K562 (cell line): ENCODE measurements at regions not wholly inside any gene's neighbourhood (a gene's known extent, or its start where the extent isn't known, plus 50 kb on each side); places are given as distances from the start of the nearest gene placed in this dataset.

ENCODE experiments used
- ATAC-seq: fragments of 200-7000 bp; cut with Tn5 transposase; 3 replicates; pipeline ENCODE4 v1.9.1; 2020; ENCODE audit warnings: moderate library complexity
- BruUV-seq: library from RNA; stranded (reverse); fragments of 400-500 nt; replicated peaks from 2 replicates; lab custom pipeline; 2021; lab: Mats Ljungman, UMichigan
- CTCF ChIA-PET: fragments of 300-600 bp; formaldehyde crosslinking; extraction: SDS; loops from one replicate; lab custom pipeline; 2021; ENCODE audit warnings: low intra/inter-chr PET ratio; lab: Yijun Ruan, JAX
- POLR2A ChIA-PET: fragments of 300-600, 350-650 bp; sonication (Branson Sonifier 250); formaldehyde crosslinking; extraction: SDS; loops from one replicate; lab custom pipeline; 2021; ENCODE audit warnings: antibody characterized with exemption, inconsistent platforms; lab: Yijun Ruan, JAX
- DNase-seq, 4 experiments: peaks; one replicate each; pipeline versions ENCODE4 v3.0.0 to v3.0.0-alpha.2; 2011 to 2018; ENCODE audit warnings: low spot score in 3 of 4, mixed read lengths in 3 of 4; ENCODE audit errors: extremely low read depth in 1 of 4
- FAIRE-seq: peaks from 2 replicates; lab custom pipeline; 2011; peaks lifted over from hg19 to GRCh38; lab: Jason Lieb, UNC
- H2AFZ ChIP-seq: 2 replicates; pipeline ENCODE4 v1.6.0; 2011; ENCODE audit warnings: low read depth, low read length, control low read depth, inconsistent platforms
- H3K27ac ChIP-seq: fragments of 200-600 bp; 3 replicates; pipeline ENCODE4 v1.8.0; 2011; ENCODE audit warnings: low read depth, mild to moderate bottlenecking, control low read depth, inconsistent platforms, low read length, moderate library complexity, mixed read lengths; ENCODE audit errors: extremely low read depth
- H3K27me3 ChIP-seq, 2 experiments: fragments of 300-600 bp in 1 of 2; 2 replicates in 1 of 2; 3 replicates in 1 of 2; pipeline versions ENCODE4 v1.6.0 to v1.8.0; 2011; ENCODE audit warnings: inconsistent platforms in 2 of 2, low read length in 2 of 2, mild to moderate bottlenecking in 1 of 2, mixed read lengths in 1 of 2, moderate library complexity in 1 of 2; ENCODE audit not compliant: control insufficient read depth in 2 of 2, insufficient read depth in 2 of 2
- H3K36me3 ChIP-seq: fragments of 300-600 bp; 3 replicates; pipeline ENCODE4 v1.8.0; 2011; ENCODE audit warnings: mild to moderate bottlenecking, low read length, inconsistent platforms; ENCODE audit not compliant: control insufficient read depth, insufficient read depth
- H3K4me1 ChIP-seq, 2 experiments: fragments of 200-600 bp in 1 of 2; replicated peaks in 1 of 2; 2 replicates in 1 of 2; 3 replicates in 1 of 2; pipeline versions ENCODE4 v1.5.1 to v1.8.0; 2011; ENCODE audit warnings: inconsistent platforms in 2 of 2, low read length in 2 of 2, mild to moderate bottlenecking in 1 of 2, mixed read lengths in 1 of 2, moderate library complexity in 1 of 2; ENCODE audit not compliant: control insufficient read depth in 2 of 2, insufficient read depth in 2 of 2
- H3K4me2 ChIP-seq: 2 replicates; pipeline ENCODE4 v1.6.1; 2011; ENCODE audit warnings: low read length, control low read depth, inconsistent platforms, mixed read lengths; ENCODE audit not compliant: insufficient read depth
- H3K4me3 ChIP-seq: fragments of 200-600 bp; sonication (generic), shearing (Covaris generic); 2 replicates; pipeline ENCODE4 v1.5.1; 2016; ENCODE audit warnings: control low read depth, inconsistent platforms
- H3K79me2 ChIP-seq: fragments of 200-600 bp; 3 replicates; pipeline ENCODE4 v1.8.0; 2011; ENCODE audit warnings: low read length, inconsistent platforms; ENCODE audit not compliant: control insufficient read depth, insufficient read depth
- H3K9ac ChIP-seq, 2 experiments: 2 replicates each; pipeline versions ENCODE4 v1.6.0 to v1.6.1; 2011; ENCODE audit warnings: low read depth in 2 of 2, low read length in 2 of 2, control low read depth in 1 of 2, inconsistent platforms in 1 of 2, mild to moderate bottlenecking in 1 of 2, mixed read lengths in 1 of 2; ENCODE audit not compliant: insufficient read depth in 1 of 2
- H3K9me1 ChIP-seq: one replicate; pipeline ENCODE4 v1.6.0; 2011; ENCODE audit warnings: inconsistent platforms, mild to moderate bottlenecking, low read length, moderate library complexity; ENCODE audit not compliant: control insufficient read depth, insufficient read depth
- H3K9me3 ChIP-seq: replicated peaks from 2 replicates; pipeline ENCODE4 v1.5.1; 2011; ENCODE audit warnings: low read depth, low read length, inconsistent platforms; ENCODE audit not compliant: control insufficient read depth, insufficient read depth
- H4K20me1 ChIP-seq: replicated peaks from 2 replicates; pipeline ENCODE4 v1.6.1; 2011; ENCODE audit warnings: low read length, inconsistent platforms, mixed read lengths; ENCODE audit not compliant: control insufficient read depth, insufficient read depth
- BACH1 ChIP-seq: fragments of 200-800 bp; sonication (Bioruptor generic); IDR thresholded peaks from 2 replicates; pipeline ENCODE4 v1.6.1; 2016; ENCODE audit warnings: missing genetic modification characterization, missing compliant biosample characterization
- E2F3 ChIP-seq: fragments of 250-450 bp; sonication (Bioruptor Pico); IDR thresholded peaks from 2 replicates; pipeline ENCODE4 v1.4.0; 2020; ENCODE audit warnings: mild to moderate bottlenecking
- ELF1 ChIP-seq: fragments of 200-800 bp; sonication (Bioruptor generic); IDR thresholded peaks from 2 replicates; pipeline ENCODE4 v1.6.1; 2016; ENCODE audit warnings: missing genetic modification characterization, missing compliant biosample characterization
- HIVEP1 ChIP-seq: fragments of 250-450 bp; sonication (Bioruptor Pico); IDR thresholded peaks from 2 replicates; pipeline ENCODE4 v1.4.0; 2020; ENCODE audit warnings: mild to moderate bottlenecking
- KLF1 ChIP-seq: fragments of 450-650 bp; IDR thresholded peaks from 2 replicates; pipeline ENCODE4 v1.6.1; 2016; ENCODE audit warnings: missing genetic modification characterization, missing compliant biosample characterization
- MCM3 ChIP-seq: fragments of 450-650 bp; IDR thresholded peaks from 2 replicates; pipeline ENCODE4 v1.6.1; 2016
- RFX7 ChIP-seq: fragments of 250-450 bp; sonication (Bioruptor Pico); IDR thresholded peaks from 2 replicates; pipeline ENCODE4 v1.5.1; 2021; ENCODE audit warnings: mild to moderate bottlenecking
- TOE1 ChIP-seq, 2 experiments: fragments of 450-650 bp in 1 of 2; sonication (generic) in 1 of 2; formaldehyde crosslinking in 1 of 2; IDR thresholded peaks; 2 replicates each; pipeline versions ENCODE4 v1.7.1 to v1.8.0; 2016 to 2022; ENCODE audit warnings: borderline replicate concordance in 2 of 2, mild to moderate bottlenecking in 2 of 2, antibody characterized with exemption in 1 of 2, inconsistent platforms in 1 of 2, low read depth in 1 of 2, missing genetic modification reagents in 1 of 2, moderate library complexity in 1 of 2
- ZC3H4 ChIP-seq: sonication (generic); formaldehyde crosslinking; IDR thresholded peaks from 2 replicates; pipeline ENCODE4 v1.9.0; 2021; ENCODE audit warnings: missing genetic modification reagents, borderline replicate concordance
- ZNF23 ChIP-seq: fragments of 250-450 bp; sonication (Bioruptor Pico); IDR thresholded peaks from 2 replicates; pipeline ENCODE4 v1.4.0; 2020; ENCODE audit warnings: mild to moderate bottlenecking
- WGBS: fragments of 100-300 bp; shearing (Covaris generic); methylation state at CpG from one replicate; pipeline ENCODE4 v1.1.6; 2016; ENCODE audit warnings: low coverage, mixed read lengths; ENCODE audit not compliant: insufficient coverage; ENCODE audit errors: missing lambda C conversion rate; 5-methylcytosine and 5-hydroxymethylcytosine counted together
- in situ Hi-C: fragments of 300-500 bp; cut with MboI; formaldehyde crosslinking; loops from 4 replicates; pipeline ENCODE4 v1.15.0; 2018; ENCODE audit warnings: inconsistent platforms, mixed read lengths
- intact Hi-C: fragments of 100-400 bp; cut with micrococcal nuclease; formaldehyde crosslinking; loops from 2 replicates; pipeline ENCODE4 v1.14.2; 2022
- TF ChIP-seq, protein P1 (sequence below): fragments of 450-650 bp; IDR thresholded peaks from 2 replicates; pipeline ENCODE4 v1.6.1; 2018; ENCODE audit warnings: mild to moderate bottlenecking, low read depth; ENCODE audit not compliant: partially characterized antibody
- TF ChIP-seq, protein P2 (sequence below): sonication (generic); formaldehyde crosslinking; IDR thresholded peaks from 2 replicates; pipeline ENCODE4 v1.8.0; 2023; ENCODE audit warnings: missing genetic modification reagents, mild to moderate bottlenecking, borderline replicate concordance
- TF ChIP-seq, protein P3 (sequence below): fragments of 450-650 bp; formaldehyde crosslinking; conservative IDR thresholded peaks from 2 replicates; pipeline ENCODE4 v1.4.0; 2022; ENCODE audit warnings: mild to moderate bottlenecking, missing genetic modification characterization

DNA sequence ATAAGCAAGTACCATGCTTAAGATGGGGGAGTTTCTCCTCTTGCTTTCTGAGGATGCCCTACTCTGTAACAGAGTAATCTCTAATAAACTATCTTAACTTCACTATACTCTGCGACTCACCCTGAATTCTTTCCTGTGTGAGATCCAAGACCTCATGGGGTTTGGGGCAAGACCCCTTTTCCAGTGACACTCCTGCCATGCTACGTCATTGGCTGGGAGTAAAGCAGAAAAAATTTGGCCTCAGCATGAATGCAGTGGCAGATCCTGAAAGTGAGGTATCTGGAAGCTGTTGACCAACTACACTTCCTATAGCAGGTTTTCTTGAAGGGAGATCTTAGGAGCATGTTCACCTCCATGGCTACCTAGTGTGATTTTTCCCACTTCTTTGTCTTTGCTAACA, 109.1 kb upstream of the MED14 start:
- Histone ChIP-seq H3K9me1 (no peaks in the 10 kb centered on the region), H3K9ac (no peak overlapping the region), H3K27ac (no peak overlapping the region), H4K20me1 (no peaks in the 10 kb centered on the region), H2AFZ (no peak overlapping the region), H3K9me3 (no peaks in the 10 kb centered on the region), H3K4me1 (no peaks in the 10 kb centered on the region), H3K36me3 (no peaks in the 10 kb centered on the region), H3K4me2 (no peak overlapping the region), H3K79me2 (no peaks in the 10 kb centered on the region), H3K27me3 (no peaks in the 10 kb centered on the region), H3K4me3 (no peak overlapping the region)
- TF ChIP-seq MCM3 (no peak), HIVEP1 (CRISPR knock-in tag) (no peak), BACH1 (tag) (no peak), TOE1 (IDR thresholded peaks at IDR 0.05; ENCODE audit: borderline replicate concordance) (no peak), TOE1 (CRISPR knock-in tag; IDR thresholded peaks at IDR 0.05; ENCODE audit: borderline replicate concordance, low read depth) (no peak), E2F3 (no peak), KLF1 (tag) (no peak), ZC3H4 (CRISPR knock-in tag) (no peak), ZNF23 (no peak), RFX7 (CRISPR knock-in tag) (no peak), ELF1 (tag) (no peak)
- TF ChIP-seq, protein P1, sequence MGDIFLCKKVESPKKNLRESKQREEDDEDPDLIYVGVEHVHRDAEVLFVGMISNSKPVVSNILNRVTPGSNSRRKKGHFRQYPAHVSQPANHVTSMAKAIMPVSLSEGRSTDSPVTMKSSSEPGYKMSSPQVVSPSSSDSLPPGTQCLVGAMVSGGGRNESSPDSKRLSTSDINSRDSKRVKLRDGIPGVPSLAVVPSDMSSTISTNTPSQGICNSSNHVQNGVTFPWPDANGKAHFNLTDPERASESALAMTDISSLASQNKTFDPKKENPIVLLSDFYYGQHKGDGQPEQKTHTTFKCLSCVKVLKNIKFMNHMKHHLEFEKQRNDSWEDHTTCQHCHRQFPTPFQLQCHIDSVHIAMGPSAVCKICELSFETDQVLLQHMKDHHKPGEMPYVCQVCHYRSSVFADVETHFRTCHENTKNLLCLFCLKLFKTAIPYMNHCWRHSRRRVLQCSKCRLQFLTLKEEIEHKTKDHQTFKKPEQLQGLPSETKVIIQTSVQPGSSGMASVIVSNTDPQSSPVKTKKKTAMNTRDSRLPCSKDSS, result no peak
- TF ChIP-seq, protein P2, sequence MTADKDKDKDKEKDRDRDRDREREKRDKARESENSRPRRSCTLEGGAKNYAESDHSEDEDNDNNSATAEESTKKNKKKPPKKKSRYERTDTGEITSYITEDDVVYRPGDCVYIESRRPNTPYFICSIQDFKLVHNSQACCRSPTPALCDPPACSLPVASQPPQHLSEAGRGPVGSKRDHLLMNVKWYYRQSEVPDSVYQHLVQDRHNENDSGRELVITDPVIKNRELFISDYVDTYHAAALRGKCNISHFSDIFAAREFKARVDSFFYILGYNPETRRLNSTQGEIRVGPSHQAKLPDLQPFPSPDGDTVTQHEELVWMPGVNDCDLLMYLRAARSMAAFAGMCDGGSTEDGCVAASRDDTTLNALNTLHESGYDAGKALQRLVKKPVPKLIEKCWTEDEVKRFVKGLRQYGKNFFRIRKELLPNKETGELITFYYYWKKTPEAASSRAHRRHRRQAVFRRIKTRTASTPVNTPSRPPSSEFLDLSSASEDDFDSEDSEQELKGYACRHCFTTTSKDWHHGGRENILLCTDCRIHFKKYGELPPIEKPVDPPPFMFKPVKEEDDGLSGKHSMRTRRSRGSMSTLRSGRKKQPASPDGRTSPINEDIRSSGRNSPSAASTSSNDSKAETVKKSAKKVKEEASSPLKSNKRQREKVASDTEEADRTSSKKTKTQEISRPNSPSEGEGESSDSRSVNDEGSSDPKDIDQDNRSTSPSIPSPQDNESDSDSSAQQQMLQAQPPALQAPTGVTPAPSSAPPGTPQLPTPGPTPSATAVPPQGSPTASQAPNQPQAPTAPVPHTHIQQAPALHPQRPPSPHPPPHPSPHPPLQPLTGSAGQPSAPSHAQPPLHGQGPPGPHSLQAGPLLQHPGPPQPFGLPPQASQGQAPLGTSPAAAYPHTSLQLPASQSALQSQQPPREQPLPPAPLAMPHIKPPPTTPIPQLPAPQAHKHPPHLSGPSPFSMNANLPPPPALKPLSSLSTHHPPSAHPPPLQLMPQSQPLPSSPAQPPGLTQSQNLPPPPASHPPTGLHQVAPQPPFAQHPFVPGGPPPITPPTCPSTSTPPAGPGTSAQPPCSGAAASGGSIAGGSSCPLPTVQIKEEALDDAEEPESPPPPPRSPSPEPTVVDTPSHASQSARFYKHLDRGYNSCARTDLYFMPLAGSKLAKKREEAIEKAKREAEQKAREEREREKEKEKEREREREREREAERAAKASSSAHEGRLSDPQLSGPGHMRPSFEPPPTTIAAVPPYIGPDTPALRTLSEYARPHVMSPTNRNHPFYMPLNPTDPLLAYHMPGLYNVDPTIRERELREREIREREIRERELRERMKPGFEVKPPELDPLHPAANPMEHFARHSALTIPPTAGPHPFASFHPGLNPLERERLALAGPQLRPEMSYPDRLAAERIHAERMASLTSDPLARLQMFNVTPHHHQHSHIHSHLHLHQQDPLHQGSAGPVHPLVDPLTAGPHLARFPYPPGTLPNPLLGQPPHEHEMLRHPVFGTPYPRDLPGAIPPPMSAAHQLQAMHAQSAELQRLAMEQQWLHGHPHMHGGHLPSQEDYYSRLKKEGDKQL (CRISPR knock-in tag), result no peak
- TF ChIP-seq, protein P3, sequence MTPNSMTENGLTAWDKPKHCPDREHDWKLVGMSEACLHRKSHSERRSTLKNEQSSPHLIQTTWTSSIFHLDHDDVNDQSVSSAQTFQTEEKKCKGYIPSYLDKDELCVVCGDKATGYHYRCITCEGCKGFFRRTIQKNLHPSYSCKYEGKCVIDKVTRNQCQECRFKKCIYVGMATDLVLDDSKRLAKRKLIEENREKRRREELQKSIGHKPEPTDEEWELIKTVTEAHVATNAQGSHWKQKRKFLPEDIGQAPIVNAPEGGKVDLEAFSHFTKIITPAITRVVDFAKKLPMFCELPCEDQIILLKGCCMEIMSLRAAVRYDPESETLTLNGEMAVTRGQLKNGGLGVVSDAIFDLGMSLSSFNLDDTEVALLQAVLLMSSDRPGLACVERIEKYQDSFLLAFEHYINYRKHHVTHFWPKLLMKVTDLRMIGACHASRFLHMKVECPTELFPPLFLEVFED (CRISPR knock-in tag), result no peak
- BruUV-seq, result no TSS peak
- no peak for DNase-seq
- CTCF ChIA-PET, result no interaction called here
- intact Hi-C loops, result no loop called here
- in situ Hi-C loops, result no loop called here
- 0% methylated on average over 1 of the region's 2 CpGs for WGBS
- POLR2A ChIA-PET, result no interaction called here
- no peak for ATAC-seq
- no peak for FAIRE-seq
